ENCODE measurements at regions not wholly inside any gene's neighbourhood (a gene's known extent, or its start where the extent isn't known, plus 50 kb on each side); places are given as distances from the start of the nearest gene placed in this dataset.

GRCh38 chr14:25371068-25371467 is 321.1 kb upstream of the STXBP6 start:
- TF ChIP-seq CTCF (IDR thresholded peaks at IDR 0.05): no peak
- no peak for TF ChIP-seq POLR2AphosphoS5 (IDR thresholded peaks at IDR 0.05)
